ENCODE measurements at regions not wholly inside any gene's neighbourhood (a gene's known extent, or its start where the extent isn't known, plus 50 kb on each side); places are given as distances from the start of the nearest gene placed in this dataset.

- TF ChIP-seq ZBTB33 (IDR thresholded peaks at IDR 0.05) = no peak
- no peak for TF ChIP-seq TAF1 (conservative IDR thresholded peaks at IDR 0.05)
- TF ChIP-seq HNF4A (conservative IDR thresholded peaks at IDR 0.05) = no peak
- TF ChIP-seq JUND (IDR thresholded peaks at IDR 0.05) = no peak
- no peak for TF ChIP-seq EGR1 (IDR thresholded peaks at IDR 0.05; ENCODE audit: low read depth in 2 of 2)
- no peak for TF ChIP-seq ATF3 (IDR thresholded peaks at IDR 0.05)
- no peak for TF ChIP-seq RXRA (IDR thresholded peaks at IDR 0.05)
- TF ChIP-seq FOXA1 (IDR thresholded peaks at IDR 0.05) = no peak
Observed at GRCh38 chr10:10878963-10879362, 138.7 kb upstream of the CELF2 start.

GRCh38 chr10:10881117-10881813, 136.4 kb upstream of the CELF2 start:
- H3K9me3 ChIP-seq (ENCODE audit: control insufficient read depth in 4 of 4, low read length in 3 of 4) = peaks cover 0 to 4% (median 2%) of the 10 kb centered on the region in 4 donors
- DNase-seq (ENCODE audit: low spot score) = no peak
- H3K27ac ChIP-seq (ENCODE audit: low read depth in 1 of 2, low read length in 2 of 2) = no peak overlapping the region
- no peak for TF ChIP-seq FOXA2 (IDR thresholded peaks at IDR 0.05)
- no peak for TF ChIP-seq EGR1 (IDR thresholded peaks at IDR 0.05; ENCODE audit: low read depth in 2 of 2)
- WGBS = 82% methylated on average over 6 of the region's 6 CpGs
- H3K36me3 ChIP-seq (ENCODE audit: control insufficient read depth in 4 of 4, insufficient read depth in 3 of 4, low read depth in 1 of 4, low read length in 3 of 4) = no peaks in the 10 kb centered on the region
- no peaks in the 10 kb centered on the region for H3K4me1 ChIP-seq (ENCODE audit: control insufficient read depth in 4 of 4, insufficient read depth in 4 of 4, low read length in 3 of 4)
- no peak overlapping the region for H3K4me3 ChIP-seq (ENCODE audit: low read depth in 1 of 3, low read length in 3 of 3)
- H3K9ac ChIP-seq (ENCODE audit: low read depth in 1 of 2, low read length in 2 of 2) = no peak overlapping the region
- no peaks in the 10 kb centered on the region for H3K27me3 ChIP-seq (ENCODE audit: control insufficient read depth in 4 of 4, insufficient read depth in 4 of 4, low read length in 3 of 4)

More at GRCh38 chr10:10878963-10879362, 138.7 kb upstream of the CELF2 start:
- Histone ChIP-seq H3K9me3 (ENCODE audit: control insufficient read depth in 4 of 4, low read length in 3 of 4) (no peaks in the 10 kb centered on the region), H3K4me3 (ENCODE audit: low read depth in 1 of 3, low read length in 3 of 3) (no peak overlapping the region), H3K9ac (ENCODE audit: low read depth in 1 of 2, low read length in 2 of 2) (no peak overlapping the region), H3K27ac (ENCODE audit: low read depth in 1 of 2, low read length in 2 of 2) (no peak overlapping the region), H3K4me1 (ENCODE audit: control insufficient read depth in 4 of 4, insufficient read depth in 4 of 4, low read length in 3 of 4) (no peaks in the 10 kb centered on the region), H3K36me3 (ENCODE audit: control insufficient read depth in 4 of 4, insufficient read depth in 3 of 4, low read depth in 1 of 4, low read length in 3 of 4) (no peaks in the 10 kb centered on the region), H3K27me3 (ENCODE audit: control insufficient read depth in 4 of 4, insufficient read depth in 4 of 4, low read length in 3 of 4) (no peaks in the 10 kb centered on the region)
- 67% methylated on average over 6 of the region's 6 CpGs for whole genome bisulfite sequencing
- DNase-seq (ENCODE audit: low spot score) = no peak

GRCh38 chr10:10883737-10884136, 133.9 kb upstream of the CELF2 start:
- Histone ChIP-seq H3K9ac (ENCODE audit: low read depth in 1 of 2, low read length in 2 of 2) (no peak overlapping the region), H3K4me1 (ENCODE audit: control insufficient read depth in 4 of 4, insufficient read depth in 4 of 4, low read length in 3 of 4) (no peaks in the 10 kb centered on the region), H3K27ac (ENCODE audit: low read depth in 1 of 2, low read length in 2 of 2) (no peak overlapping the region), H3K36me3 (ENCODE audit: control insufficient read depth in 4 of 4, insufficient read depth in 3 of 4, low read depth in 1 of 4, low read length in 3 of 4) (no peaks in the 10 kb centered on the region), H3K4me3 (ENCODE audit: low read depth in 1 of 3, low read length in 3 of 3) (no peak overlapping the region), H3K27me3 (ENCODE audit: control insufficient read depth in 4 of 4, insufficient read depth in 4 of 4, low read length in 3 of 4) (no peaks in the 10 kb centered on the region), H3K9me3 (ENCODE audit: control insufficient read depth in 4 of 4, low read length in 3 of 4) (peaks cover 0 to 4% (median 2%) of the 10 kb centered on the region in 4 donors)
- 84% methylated on average over 1 of the region's 1 CpG for WGBS
- no peak for DNase-seq (ENCODE audit: low spot score)
- TF ChIP-seq TAF1 (conservative IDR thresholded peaks at IDR 0.05) (no peak), EGR1 (IDR thresholded peaks at IDR 0.05; ENCODE audit: low read depth in 2 of 2) (no peak), HNF4G (IDR thresholded peaks at IDR 0.05) (no peak), SP1 (IDR thresholded peaks at IDR 0.05) (no peak), YY1 (IDR thresholded peaks at IDR 0.05) (no peak), HNF4A (conservative IDR thresholded peaks at IDR 0.05) (no peak), FOXA2 (IDR thresholded peaks at IDR 0.05) (no peak), RXRA (IDR thresholded peaks at IDR 0.05) (no peak), NR2F2 (IDR thresholded peaks at IDR 0.05) (no peak), REST (IDR thresholded peaks at IDR 0.05) (no peak), MAX (IDR thresholded peaks at IDR 0.05) (no peak), ZBTB33 (IDR thresholded peaks at IDR 0.05) (no peak), GABPA (IDR thresholded peaks at IDR 0.05 in 1 of 2, conservative IDR thresholded peaks at IDR 0.05 in 1 of 2) (no peak), CTCF (IDR thresholded peaks at IDR 0.05; ENCODE audit: low read depth, low read length, missing input control) (no peak), FOXA1 (IDR thresholded peaks at IDR 0.05) (no peak)
